ENCODE measurements at regions not wholly inside any gene's neighbourhood (a gene's known extent, or its start where the extent isn't known, plus 50 kb on each side); places are given as distances from the start of the nearest gene placed in this dataset.
"Not testable (repeated sequence)": the region's sequence is repeated elsewhere in the genome, so short reads cannot be mapped to it uniquely, and the experiment has no call there.

- ATAC-seq (ENCODE audit: low read depth); H3K36me3 Mint-ChIP-seq; H3K27me3 Mint-ChIP-seq; H3K4me3 Mint-ChIP-seq; H3K27ac Mint-ChIP-seq; POLR2A ChIA-PET; DNase-seq; H3K4me1 Mint-ChIP-seq: not testable (repeated sequence)
- peaks cover 11% of the 10 kb centered on the region for H3K9me3 Mint-ChIP-seq
These were observed 974.5 kb downstream of the MCTP2 start for GRCh38 chr15:95205830-95206229.

GRCh38 chr15:95208071-95208470 is 976.7 kb downstream of the MCTP2 start:
- ATAC-seq (ENCODE audit: low read depth) (no peak), DNase-seq (no peak)
- POLR2A ChIA-PET: no interaction called here
- no peaks in the 10 kb centered on the region for H3K27me3 Mint-ChIP-seq
- peaks cover 9% of the 10 kb centered on the region for H3K9me3 Mint-ChIP-seq
- H3K36me3 Mint-ChIP-seq: no peaks in the 10 kb centered on the region
- no peak overlapping the region for H3K4me3 Mint-ChIP-seq
- H3K27ac Mint-ChIP-seq: no peak overlapping the region
- H3K4me1 Mint-ChIP-seq: no peaks in the 10 kb centered on the region

GRCh38 chr15:95208988-95209387 is 977.6 kb downstream of the MCTP2 start:
- Mint-ChIP-seq H3K27ac (no peak overlapping the region), H3K4me3 (no peak overlapping the region), H3K27me3 (no peaks in the 10 kb centered on the region)

GRCh38 chr15:95210436-95210981 is 979.1 kb downstream of the MCTP2 start:
- ATAC-seq (ENCODE audit: low read depth) (no peak), DNase-seq (no peak)
- H3K27me3 Mint-ChIP-seq: no peaks in the 10 kb centered on the region
- H3K27ac Mint-ChIP-seq: no peak overlapping the region
- H3K4me3 Mint-ChIP-seq: no peak overlapping the region
- POLR2A ChIA-PET: no interaction called here
- H3K36me3 Mint-ChIP-seq: no peaks in the 10 kb centered on the region
- no peaks in the 10 kb centered on the region for H3K4me1 Mint-ChIP-seq
- H3K9me3 Mint-ChIP-seq: peaks cover 8% of the 10 kb centered on the region

More at GRCh38 chr15:95208988-95209387, 977.6 kb downstream of the MCTP2 start:
- Mint-ChIP-seq H3K4me1 (no peaks in the 10 kb centered on the region), H3K36me3 (no peaks in the 10 kb centered on the region), H3K9me3 (peaks cover 9% of the 10 kb centered on the region)
- no peak for ATAC-seq (ENCODE audit: low read depth)
- POLR2A ChIA-PET: no interaction called here
- no peak for DNase-seq

- no peaks in the 10 kb centered on the region for H3K36me3 Mint-ChIP-seq
- no peaks in the 10 kb centered on the region for H3K27me3 Mint-ChIP-seq
- no peak overlapping the region for H3K4me3 Mint-ChIP-seq
- ATAC-seq (ENCODE audit: low read depth): no peak
- H3K27ac Mint-ChIP-seq: no peak overlapping the region
- POLR2A ChIA-PET: no interaction called here
- DNase-seq: no peak
- no peaks in the 10 kb centered on the region for H3K4me1 Mint-ChIP-seq
- peaks cover 1% of the 10 kb centered on the region for H3K9me3 Mint-ChIP-seq
These were observed 983.7 kb downstream of the MCTP2 start for GRCh38 chr15:95215017-95215416.

- H3K4me3 Mint-ChIP-seq: no peak overlapping the region
- ATAC-seq (ENCODE audit: low read depth) (no peak), DNase-seq (no peak)
- no peaks in the 10 kb centered on the region for H3K4me1 Mint-ChIP-seq
- H3K36me3 Mint-ChIP-seq: no peaks in the 10 kb centered on the region
- POLR2A ChIA-PET: no interaction called here
- H3K9me3 Mint-ChIP-seq: peaks cover 7% of the 10 kb centered on the region
- H3K27ac Mint-ChIP-seq: no peak overlapping the region
- no peaks in the 10 kb centered on the region for H3K27me3 Mint-ChIP-seq
These were observed 995.5 kb downstream of the MCTP2 start for GRCh38 chr15:95226835-95227234.

GRCh38 chr15:95227235-95227634 is 995.9 kb downstream of the MCTP2 start:
- POLR2A ChIA-PET: no interaction called here
- H3K36me3 Mint-ChIP-seq: no peaks in the 10 kb centered on the region

GRCh38 chr15:95228856-95229555 is 997.6 kb downstream of the MCTP2 start:
- Mint-ChIP-seq H3K9me3 (peaks cover 7% of the 10 kb centered on the region), H3K36me3 (no peaks in the 10 kb centered on the region), H3K4me3 (no peak overlapping the region), H3K27me3 (no peaks in the 10 kb centered on the region), H3K4me1 (no peaks in the 10 kb centered on the region), H3K27ac (no peak overlapping the region)
- POLR2A ChIA-PET: no interaction called here
- DNase-seq (no peak), ATAC-seq (ENCODE audit: low read depth) (no peak)

More at GRCh38 chr15:95227235-95227634, 995.9 kb downstream of the MCTP2 start:
- DNase-seq (no peak), ATAC-seq (ENCODE audit: low read depth) (no peak)
- Mint-ChIP-seq H3K9me3 (peaks cover 7% of the 10 kb centered on the region), H3K27ac (no peak overlapping the region), H3K27me3 (no peaks in the 10 kb centered on the region), H3K4me1 (no peaks in the 10 kb centered on the region), H3K4me3 (no peak overlapping the region)

- no peak overlapping the region for H3K4me3 Mint-ChIP-seq
- no peaks in the 10 kb centered on the region for H3K4me1 Mint-ChIP-seq
- H3K36me3 Mint-ChIP-seq: no peaks in the 10 kb centered on the region
- H3K9me3 Mint-ChIP-seq: peaks cover 7% of the 10 kb centered on the region
- H3K27me3 Mint-ChIP-seq: peaks cover 2% of the 10 kb centered on the region
- ATAC-seq (ENCODE audit: low read depth) (no peak), DNase-seq (no peak)
- H3K27ac Mint-ChIP-seq: no peak overlapping the region
- POLR2A ChIA-PET: no interaction called here
These were observed 1003.7 kb downstream of the MCTP2 start for GRCh38 chr15:95235033-95235432.

- POLR2A ChIA-PET: no interaction called here
- ATAC-seq (ENCODE audit: low read depth) (no peak), DNase-seq (no peak)
- Mint-ChIP-seq H3K36me3 (no peaks in the 10 kb centered on the region), H3K4me1 (peaks cover under 1% of the 10 kb centered on the region), H3K27me3 (peaks cover 8% of the 10 kb centered on the region), H3K9me3 (no peaks in the 10 kb centered on the region), H3K27ac (no peak overlapping the region), H3K4me3 (no peak overlapping the region)
These were observed 1016.0 kb downstream of the MCTP2 start for GRCh38 chr15:95247071-95247984.

- no peaks in the 10 kb centered on the region for H3K9me3 Mint-ChIP-seq
- H3K36me3 Mint-ChIP-seq: no peaks in the 10 kb centered on the region
- POLR2A ChIA-PET: no interaction called here
- H3K27ac Mint-ChIP-seq: no peak overlapping the region
- no peak overlapping the region for H3K4me3 Mint-ChIP-seq
- peaks cover 17% of the 10 kb centered on the region for H3K27me3 Mint-ChIP-seq
- H3K4me1 Mint-ChIP-seq: no peaks in the 10 kb centered on the region
- no peak for DNase-seq
- ATAC-seq (ENCODE audit: low read depth): no peak
These were observed 1018.2 kb downstream of the MCTP2 start for GRCh38 chr15:95249524-95249923.

- H3K4me1 Mint-ChIP-seq: no peaks in the 10 kb centered on the region
- H3K27me3 Mint-ChIP-seq: peaks cover 30% of the 10 kb centered on the region
- no peak overlapping the region for H3K4me3 Mint-ChIP-seq
- H3K9me3 Mint-ChIP-seq: no peaks in the 10 kb centered on the region
- DNase-seq: no peak
- POLR2A ChIA-PET: no interaction called here
- no peak overlapping the region for H3K27ac Mint-ChIP-seq
- no peaks in the 10 kb centered on the region for H3K36me3 Mint-ChIP-seq
- ATAC-seq (ENCODE audit: low read depth): no peak
These were observed 1021.0 kb downstream of the MCTP2 start for GRCh38 chr15:95252404-95252803.

GRCh38 chr15:95254263-95254662 is 1022.9 kb downstream of the MCTP2 start:
- H3K4me3 Mint-ChIP-seq: no peak overlapping the region
- H3K27ac Mint-ChIP-seq: no peak overlapping the region
- H3K36me3 Mint-ChIP-seq: no peaks in the 10 kb centered on the region
- no peak for DNase-seq
- peaks cover 37% of the 10 kb centered on the region for H3K27me3 Mint-ChIP-seq
- peaks cover 2% of the 10 kb centered on the region for H3K4me1 Mint-ChIP-seq
- no peaks in the 10 kb centered on the region for H3K9me3 Mint-ChIP-seq
- POLR2A ChIA-PET: no interaction called here
- ATAC-seq (ENCODE audit: low read depth): no peak

- Mint-ChIP-seq H3K27me3 (peaks cover 58% of the 10 kb centered on the region), H3K27ac (no peak overlapping the region), H3K9me3 (no peaks in the 10 kb centered on the region), H3K4me3 (no peak overlapping the region), H3K4me1 (peaks cover 9% of the 10 kb centered on the region), H3K36me3 (no peaks in the 10 kb centered on the region)
- DNase-seq: peak; percentile 41
- POLR2A ChIA-PET: no interaction called here
- ATAC-seq (ENCODE audit: low read depth): peak; percentile 39
These were observed 1028.2 kb downstream of the MCTP2 start for GRCh38 chr15:95259513-95259912.
